ENCODE measurements at regions not wholly inside any gene's neighbourhood (a gene's known extent, or its start where the extent isn't known, plus 50 kb on each side); places are given as distances from the start of the nearest gene placed in this dataset.

DNA sequence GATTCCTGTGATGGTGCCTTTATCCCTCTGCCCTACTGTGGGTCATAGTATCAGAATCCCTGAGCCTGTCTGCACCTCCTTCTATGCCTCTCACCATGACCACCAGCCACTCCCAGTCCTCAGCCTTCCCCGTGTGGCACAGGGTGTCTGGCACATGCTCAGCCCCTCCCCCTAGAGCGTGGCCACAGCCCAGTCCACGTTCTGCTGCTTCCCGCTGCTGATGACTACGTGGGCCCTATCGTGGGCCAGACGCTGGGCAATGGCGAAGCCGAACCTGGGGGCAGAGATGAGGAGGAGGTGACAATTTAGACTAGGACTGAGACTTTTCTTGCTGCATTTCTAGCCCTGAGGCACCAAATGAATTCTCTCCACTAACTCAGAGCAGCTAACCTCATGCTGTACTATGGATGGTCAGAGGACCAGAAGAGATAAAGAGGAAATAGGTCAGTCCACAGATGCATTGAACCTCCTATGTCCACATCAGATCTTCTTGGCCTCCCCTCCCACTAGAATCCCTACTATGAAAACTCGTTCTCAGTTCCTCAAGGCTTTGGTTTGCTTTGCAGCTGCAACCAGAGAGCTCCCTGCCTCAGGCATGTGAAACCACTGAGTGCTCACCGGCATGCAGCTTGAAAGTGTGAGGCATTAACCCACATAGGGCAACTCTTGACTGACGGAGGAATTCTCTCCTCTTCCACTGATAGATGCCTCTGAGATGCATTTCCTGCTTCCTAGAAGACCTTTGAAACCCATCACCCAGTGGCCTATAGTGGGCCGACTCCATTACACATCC, 126.3 kb upstream of the DHRS4 start:
- H3K9me3 ChIP-seq (replicated peaks), result no peaks in the 10 kb centered on the region
- H3K4me3 ChIP-seq, result no peak overlapping the region
- TF ChIP-seq, protein P1, sequence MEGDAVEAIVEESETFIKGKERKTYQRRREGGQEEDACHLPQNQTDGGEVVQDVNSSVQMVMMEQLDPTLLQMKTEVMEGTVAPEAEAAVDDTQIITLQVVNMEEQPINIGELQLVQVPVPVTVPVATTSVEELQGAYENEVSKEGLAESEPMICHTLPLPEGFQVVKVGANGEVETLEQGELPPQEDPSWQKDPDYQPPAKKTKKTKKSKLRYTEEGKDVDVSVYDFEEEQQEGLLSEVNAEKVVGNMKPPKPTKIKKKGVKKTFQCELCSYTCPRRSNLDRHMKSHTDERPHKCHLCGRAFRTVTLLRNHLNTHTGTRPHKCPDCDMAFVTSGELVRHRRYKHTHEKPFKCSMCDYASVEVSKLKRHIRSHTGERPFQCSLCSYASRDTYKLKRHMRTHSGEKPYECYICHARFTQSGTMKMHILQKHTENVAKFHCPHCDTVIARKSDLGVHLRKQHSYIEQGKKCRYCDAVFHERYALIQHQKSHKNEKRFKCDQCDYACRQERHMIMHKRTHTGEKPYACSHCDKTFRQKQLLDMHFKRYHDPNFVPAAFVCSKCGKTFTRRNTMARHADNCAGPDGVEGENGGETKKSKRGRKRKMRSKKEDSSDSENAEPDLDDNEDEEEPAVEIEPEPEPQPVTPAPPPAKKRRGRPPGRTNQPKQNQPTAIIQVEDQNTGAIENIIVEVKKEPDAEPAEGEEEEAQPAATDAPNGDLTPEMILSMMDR (IDR thresholded peaks at IDR 0.05; ENCODE audit: borderline replicate concordance), result no peak
- intact Hi-C loops (cut with micrococcal nuclease), result no loop called here
- DNase-seq, result no peak
- H3K27ac ChIP-seq (replicated peaks), result no peak overlapping the region
- H3K36me3 ChIP-seq, result no peaks in the 10 kb centered on the region
- H3K27me3 ChIP-seq (ENCODE audit: low read depth), result peaks cover 16% of the 10 kb centered on the region
- H3K4me1 ChIP-seq, result no peaks in the 10 kb centered on the region

DNA sequence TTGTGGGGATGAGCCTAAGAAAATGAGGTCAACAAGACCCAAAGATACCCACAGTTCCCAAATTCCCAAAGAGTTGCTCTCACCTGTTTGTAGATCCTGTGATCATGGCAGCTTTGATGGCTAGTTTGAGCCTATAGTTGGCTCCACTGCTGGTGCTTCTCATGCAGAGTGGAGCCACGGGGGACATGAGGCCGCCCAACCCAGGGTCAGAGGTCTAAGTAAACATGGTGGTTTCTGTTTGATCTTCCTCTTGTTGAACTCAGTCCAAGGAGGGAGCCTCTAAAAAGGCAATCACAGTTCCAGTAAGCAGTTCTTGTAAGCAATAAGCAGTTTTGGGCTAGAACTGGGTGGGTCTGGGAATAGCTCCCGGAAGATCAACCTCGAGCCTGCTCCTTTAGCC, 125.6 kb upstream of the DHRS4 start:
- Histone ChIP-seq H3K4me1 (no peaks in the 10 kb centered on the region), H3K4me3 (no peak overlapping the region), H3K27ac (replicated peaks) (no peak overlapping the region), H3K36me3 (no peaks in the 10 kb centered on the region), H3K27me3 (ENCODE audit: low read depth) (peaks cover 16% of the 10 kb centered on the region), H3K9me3 (replicated peaks) (no peaks in the 10 kb centered on the region)
- no peak for DNase-seq
- TF ChIP-seq, protein P1 (IDR thresholded peaks at IDR 0.05; ENCODE audit: borderline replicate concordance), result no peak
- intact Hi-C loops (cut with micrococcal nuclease), result no loop called here

DNA sequence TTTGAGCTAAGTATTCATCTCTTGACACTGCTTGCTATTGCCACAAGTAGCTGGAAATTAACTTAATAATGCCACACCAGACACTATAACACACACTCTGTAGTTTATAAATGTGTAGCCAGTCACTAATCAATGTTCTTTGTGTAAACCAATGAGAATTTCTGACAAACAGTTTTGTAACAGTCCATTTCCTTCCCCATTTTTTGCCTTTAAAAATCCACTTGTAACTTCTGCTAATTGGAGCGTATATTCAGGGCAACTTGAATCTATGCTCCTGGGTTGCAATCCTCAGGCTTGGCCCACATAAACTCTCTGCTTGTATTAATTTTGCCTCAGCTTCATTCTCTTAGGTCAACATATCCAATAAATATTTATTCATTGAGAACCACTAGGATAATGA, 125.0 kb upstream of the DHRS4 start:
- Histone ChIP-seq H3K4me1 (no peaks in the 10 kb centered on the region), H3K9me3 (replicated peaks) (no peaks in the 10 kb centered on the region), H3K27me3 (ENCODE audit: low read depth) (peaks cover 16% of the 10 kb centered on the region), H3K4me3 (no peak overlapping the region), H3K36me3 (no peaks in the 10 kb centered on the region), H3K27ac (replicated peaks) (no peak overlapping the region)
- DNase-seq, result no peak
- TF ChIP-seq, protein P1 (IDR thresholded peaks at IDR 0.05; ENCODE audit: borderline replicate concordance), result no peak
- intact Hi-C loops (cut with micrococcal nuclease), result no loop called here

DNA sequence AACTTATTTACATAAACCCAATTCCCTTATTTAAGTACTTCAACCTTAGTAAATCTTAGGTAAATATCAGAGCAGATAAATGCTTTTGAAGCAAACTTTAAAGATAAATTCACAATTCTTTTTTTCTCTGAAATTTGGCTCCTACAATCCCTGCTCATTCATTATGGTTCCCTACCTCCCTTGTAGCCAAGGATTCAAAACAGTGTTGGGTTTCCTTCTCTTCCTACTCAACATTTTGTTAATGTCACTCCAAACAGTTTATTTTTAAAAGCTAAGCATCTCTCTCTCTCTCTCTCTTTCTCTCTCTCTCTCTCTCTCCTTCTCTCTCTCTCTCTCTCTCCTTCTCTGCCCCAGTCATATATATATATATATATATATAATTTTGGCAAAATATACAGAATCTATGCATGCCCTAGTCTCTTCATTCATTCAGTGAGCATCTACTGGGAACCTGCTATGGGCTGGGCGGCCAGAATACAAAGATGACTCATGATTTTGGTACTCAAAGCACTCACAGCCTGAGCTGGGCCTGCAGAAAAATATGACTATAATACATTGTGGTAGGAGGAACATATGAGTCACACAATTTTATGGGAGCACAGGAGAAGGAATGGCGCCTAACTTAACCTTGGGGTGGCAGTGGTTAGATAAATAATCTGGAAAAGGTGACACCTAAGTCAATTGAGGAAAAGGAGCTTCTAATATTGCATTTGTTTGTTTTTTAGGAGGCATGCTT, 123.7 kb upstream of the DHRS4 start:
- Histone ChIP-seq H3K27me3 (ENCODE audit: low read depth) (peaks cover 16% of the 10 kb centered on the region), H3K27ac (replicated peaks) (no peak overlapping the region), H3K36me3 (no peaks in the 10 kb centered on the region), H3K9me3 (replicated peaks) (no peaks in the 10 kb centered on the region), H3K4me3 (no peak overlapping the region), H3K4me1 (no peaks in the 10 kb centered on the region)
- TF ChIP-seq, protein P1 (IDR thresholded peaks at IDR 0.05; ENCODE audit: borderline replicate concordance), result no peak
- intact Hi-C loops (cut with micrococcal nuclease), result no loop called here
- DNase-seq, result no peak

DNA sequence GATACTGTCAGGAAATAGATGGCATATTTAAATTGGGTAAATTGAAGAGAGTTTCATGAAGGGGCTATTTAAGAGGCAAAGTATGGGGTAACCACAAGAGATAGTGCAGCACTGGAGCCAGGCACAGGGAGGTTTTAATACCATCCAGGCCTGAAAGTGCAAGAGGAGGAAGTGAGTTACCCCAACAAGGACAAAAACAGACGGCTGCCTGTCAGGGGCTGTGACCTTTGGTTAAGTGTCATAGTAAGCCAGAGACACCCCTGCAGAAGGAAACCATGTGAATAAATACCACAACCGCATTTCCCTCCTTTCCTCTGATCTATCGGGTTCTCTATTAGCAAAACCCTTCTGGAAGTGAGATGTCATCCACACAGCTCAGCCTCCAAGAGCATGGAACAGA, 122.0 kb upstream of the DHRS4 start:
- Histone ChIP-seq H3K9me3 (replicated peaks) (no peaks in the 10 kb centered on the region), H3K36me3 (no peaks in the 10 kb centered on the region), H3K4me3 (no peak overlapping the region), H3K27ac (replicated peaks) (no peak overlapping the region), H3K27me3 (ENCODE audit: low read depth) (peaks cover 8% of the 10 kb centered on the region), H3K4me1 (no peaks in the 10 kb centered on the region)
- no peak for DNase-seq
- intact Hi-C loops (cut with micrococcal nuclease), result no loop called here
- TF ChIP-seq, protein P1 (IDR thresholded peaks at IDR 0.05; ENCODE audit: borderline replicate concordance), result no peak

All from left ventricle myocardium inferior (tissue), 1 donor.